GM19025 (cell line): ENCODE measurements at regions not wholly inside any gene's neighbourhood (a gene's known extent, or its start where the extent isn't known, plus 50 kb on each side); places are given as distances from the start of the nearest gene placed in this dataset.

Experiments used
- ATAC-seq: cut with Tn5 transposase; IDR thresholded peaks from one replicate; pipeline ENCODE4 v1.9.1; 2021; ENCODE audit warnings: mild to moderate bottlenecking, low read depth, moderate library complexity; ENCODE audit not compliant: unreplicated experiment

DNA sequence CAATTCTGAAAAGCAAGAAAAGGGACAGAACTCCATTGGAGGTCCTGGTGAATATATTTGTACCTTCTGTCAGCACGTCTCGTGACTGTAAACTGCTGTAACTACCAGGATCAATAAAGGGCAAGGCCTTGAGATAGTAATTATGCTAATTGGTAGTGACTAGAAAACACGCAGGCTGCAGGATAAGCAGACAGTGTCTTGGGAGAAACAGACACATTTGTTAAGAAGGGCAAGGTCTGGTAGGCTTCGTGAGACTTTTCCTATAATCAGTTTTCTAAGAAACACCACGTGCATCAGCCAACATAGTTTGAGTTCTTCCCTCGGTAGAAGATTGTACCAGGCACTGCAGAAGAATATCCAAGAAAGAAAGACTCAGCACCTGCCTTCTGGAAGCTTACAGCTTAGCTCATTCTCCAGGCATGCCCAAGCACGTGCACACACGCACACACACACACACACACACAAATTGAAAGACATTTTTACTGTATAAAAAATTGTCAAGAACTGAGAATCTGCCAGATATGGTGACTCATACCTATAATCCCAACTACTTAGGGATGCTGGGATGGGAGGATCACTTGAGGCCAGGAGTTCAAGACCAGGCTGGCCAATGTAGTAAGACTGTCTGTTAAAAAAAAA is 167.0 kb upstream of the SASH1 start:
- ATAC-seq, result no peak

DNA sequence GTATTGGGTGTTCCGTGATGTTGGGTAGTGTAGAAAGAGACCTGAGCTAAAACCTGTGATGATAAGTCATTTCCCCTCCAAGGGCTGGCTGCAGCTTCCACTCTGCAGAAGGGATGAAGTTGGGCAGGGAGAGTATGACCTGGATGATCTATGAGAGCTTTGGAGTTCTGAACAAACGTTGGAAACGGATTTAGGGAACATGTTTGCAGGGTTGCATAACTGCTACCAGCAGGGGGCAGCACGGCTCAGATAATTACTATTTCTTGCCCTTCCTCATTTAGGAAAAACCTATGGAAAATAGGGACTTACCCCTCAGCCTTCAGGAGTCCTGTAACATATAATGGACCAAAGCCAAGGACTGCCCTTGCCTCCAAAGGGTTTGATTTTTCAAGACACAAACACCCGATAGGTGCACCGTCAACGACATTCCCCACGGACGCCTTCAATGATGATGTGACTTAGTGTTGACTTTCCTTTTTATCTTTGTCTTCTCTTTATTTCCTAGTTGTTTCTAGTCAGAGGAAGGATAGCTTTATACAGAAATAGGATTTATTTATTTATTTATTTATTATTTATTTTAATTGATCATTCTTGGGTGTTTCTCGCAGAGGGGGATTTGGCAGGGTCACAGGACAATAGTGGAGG is 164.9 kb upstream of the SASH1 start:
- no peak for ATAC-seq

DNA sequence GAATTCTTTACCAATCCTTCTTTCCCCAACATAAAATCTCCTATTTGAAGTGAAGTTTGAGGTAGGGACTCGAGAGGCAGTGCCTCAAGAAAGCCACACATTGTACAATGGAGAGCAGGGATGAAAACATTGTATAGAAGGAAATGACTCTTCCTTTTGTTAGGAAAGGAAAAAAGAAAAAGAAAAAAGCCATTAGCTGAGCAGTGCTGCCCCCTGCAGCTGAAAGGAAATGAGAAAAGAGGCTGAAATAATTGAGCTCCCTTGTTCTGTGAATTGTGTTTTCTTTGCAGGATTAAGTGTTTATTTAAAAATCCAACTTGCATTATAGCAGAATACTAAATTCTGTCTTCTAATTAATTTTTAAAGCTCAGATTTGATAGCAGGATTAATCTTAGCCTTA is 162.9 kb upstream of the SASH1 start:
- ATAC-seq, result no peak

DNA sequence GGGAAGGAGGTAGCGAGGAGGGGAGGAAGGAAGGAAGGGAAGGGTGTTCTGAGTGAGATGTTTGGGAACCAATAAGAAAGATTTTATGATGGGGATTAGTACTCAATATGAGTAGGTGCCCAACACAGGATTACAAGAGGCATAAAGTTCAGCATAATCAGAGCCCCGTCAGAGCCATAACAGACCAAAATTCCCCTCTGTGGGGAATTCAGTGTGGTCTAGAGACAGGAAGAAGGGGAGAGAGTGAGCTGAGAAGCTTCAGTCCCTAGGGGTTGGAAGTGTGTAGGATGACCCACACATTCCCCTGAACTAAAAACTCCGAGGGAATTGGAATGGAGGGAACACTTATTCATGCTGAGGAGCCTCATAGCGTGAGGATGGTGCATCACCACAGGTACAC is 160.3 kb upstream of the SASH1 start:
- ATAC-seq, result no peak

DNA sequence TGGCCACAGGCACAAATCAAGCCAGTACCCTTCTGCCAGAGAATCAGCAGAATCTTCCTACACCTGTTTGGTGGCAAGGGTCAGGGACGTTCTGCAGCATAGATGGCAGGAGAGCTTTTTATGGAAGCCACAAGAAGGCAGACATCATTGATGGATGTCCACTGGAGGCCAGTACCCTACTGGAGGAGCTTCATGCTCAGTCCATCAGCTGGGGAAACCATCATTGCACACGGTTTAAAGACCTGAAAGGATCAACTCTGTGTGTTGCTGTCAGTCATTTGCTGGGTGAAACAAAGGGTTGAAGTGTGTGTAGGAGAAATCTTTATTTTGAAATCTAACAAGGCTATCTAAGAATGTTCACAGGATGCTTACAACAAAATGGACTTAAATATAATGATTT is 158.9 kb upstream of the SASH1 start:
- ATAC-seq, result no peak

DNA sequence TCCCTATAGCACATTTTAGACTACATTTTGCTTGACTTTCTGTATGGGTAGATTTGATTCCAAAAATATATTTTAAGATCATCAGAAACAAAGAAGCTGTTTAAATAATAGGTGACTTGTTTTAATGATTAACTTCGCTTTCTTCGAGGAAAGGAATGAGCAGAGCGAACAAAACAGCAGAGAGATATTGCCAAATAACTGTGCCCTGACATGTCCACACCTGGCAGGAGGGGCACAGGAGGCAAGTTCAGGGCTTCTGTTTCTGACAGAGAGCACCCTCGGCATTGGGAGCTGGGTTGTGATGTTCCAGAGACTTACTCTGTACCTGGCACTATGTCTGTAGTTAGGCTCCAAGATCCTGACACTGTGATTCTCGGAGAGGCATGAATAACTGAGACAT is 155.7 kb upstream of the SASH1 start:
- ATAC-seq, result no peak

DNA sequence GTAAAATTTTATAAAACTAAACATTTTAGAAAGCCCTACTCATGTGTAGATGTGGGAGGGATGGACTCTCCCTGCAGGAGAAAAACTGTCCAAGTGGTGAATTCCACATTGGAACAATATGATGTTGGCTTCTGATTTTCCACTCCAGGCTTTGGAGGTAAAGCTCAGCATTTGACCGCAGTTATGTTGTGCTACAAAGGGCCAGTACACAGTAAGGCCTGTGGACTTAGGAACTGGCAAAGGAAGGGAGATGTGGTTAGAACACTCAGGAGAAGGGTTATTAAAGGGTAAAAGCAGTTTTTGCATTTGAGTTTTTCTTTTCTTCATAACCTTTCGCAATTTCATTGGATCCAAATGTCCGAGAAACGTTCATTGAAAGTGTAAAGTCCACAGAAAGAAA is 150.3 kb upstream of the SASH1 start:
- no peak for ATAC-seq

DNA sequence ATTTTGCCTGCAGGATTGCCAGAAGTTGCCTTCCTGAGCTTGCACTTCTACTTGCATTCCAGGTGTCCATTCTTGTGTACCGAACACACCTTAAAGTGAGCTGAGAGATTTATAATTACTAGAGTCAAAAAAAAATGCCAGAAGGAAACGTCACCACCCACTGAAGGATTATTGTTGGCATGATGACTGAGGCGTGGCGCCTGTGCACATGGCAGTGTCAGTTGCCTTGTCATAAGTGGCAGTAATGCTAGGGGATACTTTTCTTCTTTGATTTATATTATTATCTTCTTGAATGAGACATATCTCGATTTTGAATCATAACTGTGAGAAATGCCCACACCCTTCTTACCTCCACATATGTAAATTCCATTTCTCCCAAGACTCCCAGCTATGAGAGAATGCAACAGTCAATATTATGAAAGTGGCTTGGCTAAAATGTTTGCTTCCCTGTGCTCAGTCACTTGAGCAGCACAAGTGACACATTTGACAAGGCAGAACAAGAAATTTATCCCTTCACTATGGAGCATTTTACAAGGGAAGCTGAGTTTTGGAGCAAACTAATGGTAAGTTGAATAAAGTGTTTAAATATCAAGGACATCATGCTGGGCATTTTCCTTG is 149.5 kb upstream of the SASH1 start:
- ATAC-seq, result no peak

DNA sequence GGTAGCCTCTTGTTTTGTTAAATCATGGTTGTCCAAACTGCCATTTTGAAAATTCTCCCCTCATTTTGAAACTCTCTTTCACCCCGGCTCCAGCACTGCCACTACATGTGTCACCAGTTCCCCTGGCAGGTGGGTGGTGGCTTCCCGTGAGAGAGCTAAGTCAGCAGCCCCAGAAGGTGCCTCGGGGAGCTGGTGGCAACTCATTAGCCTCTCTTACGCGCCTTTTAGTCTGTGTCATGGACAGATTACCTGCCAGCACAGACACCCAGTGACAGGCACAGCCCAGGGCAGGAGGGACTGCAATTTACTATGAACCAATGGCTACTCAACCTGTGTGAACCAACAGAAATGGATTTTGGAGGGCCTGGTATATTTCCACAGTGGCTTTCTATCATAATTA is 147.1 kb upstream of the SASH1 start:
- ATAC-seq, result no peak

DNA sequence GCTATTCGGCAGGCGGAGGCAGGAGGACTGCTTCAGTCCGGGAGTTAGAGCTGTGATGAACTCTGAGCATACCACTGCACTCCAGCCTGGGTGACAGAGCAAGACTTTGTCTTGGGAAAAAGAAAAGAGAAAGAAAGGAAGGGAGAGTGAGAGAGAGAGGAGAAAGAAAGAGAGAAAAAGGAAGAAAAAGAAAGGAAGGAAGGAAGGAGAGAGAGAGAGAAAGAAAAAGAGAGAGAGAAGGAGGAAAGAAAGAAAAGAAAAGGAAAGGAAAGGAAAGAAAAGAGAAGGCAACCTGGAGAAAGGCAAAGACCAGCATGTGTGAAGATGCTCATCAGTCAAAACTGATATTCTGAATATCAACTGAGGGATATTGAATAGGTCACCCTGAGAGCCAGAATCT is 143.1 kb upstream of the SASH1 start:
- no peak for ATAC-seq

DNA sequence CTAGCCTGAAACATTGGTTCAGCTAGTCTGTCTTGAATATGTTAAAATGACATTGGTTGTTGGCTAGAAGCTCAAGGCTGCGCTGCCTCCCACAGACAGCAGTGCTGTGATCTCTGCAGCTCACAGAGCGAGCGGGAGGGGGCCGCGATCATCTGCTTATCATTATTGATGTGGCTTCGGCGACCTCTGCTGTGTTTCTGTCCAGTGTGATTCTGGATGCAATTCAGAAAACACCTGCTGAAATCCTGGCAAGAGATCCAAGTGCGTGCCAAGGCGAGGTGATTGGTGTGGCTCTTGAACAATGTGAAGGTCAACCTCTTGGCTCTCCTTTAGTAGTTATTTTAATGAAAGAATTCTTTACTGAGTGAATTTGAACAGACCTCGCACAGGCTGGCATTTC is 142.3 kb upstream of the SASH1 start:
- no peak for ATAC-seq

DNA sequence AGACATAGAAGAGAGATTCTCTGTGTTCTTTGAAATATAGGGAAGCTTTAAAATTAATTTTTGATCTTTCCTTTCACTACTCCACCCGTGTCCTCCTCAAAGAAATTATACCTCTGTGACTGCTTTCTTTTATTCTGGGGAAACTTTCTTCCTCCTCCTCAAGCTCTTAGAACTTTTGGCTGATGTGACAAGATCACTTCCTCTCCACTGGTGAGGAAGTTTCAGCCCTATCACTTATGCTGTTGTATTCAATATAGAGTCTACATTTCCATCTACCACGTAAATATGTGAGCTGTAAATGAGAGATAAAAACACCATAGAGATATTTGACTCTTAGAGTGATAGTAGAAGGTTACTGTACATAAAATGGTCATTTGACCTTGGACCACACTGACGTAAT is 141.9 kb upstream of the SASH1 start:
- no peak for ATAC-seq

DNA sequence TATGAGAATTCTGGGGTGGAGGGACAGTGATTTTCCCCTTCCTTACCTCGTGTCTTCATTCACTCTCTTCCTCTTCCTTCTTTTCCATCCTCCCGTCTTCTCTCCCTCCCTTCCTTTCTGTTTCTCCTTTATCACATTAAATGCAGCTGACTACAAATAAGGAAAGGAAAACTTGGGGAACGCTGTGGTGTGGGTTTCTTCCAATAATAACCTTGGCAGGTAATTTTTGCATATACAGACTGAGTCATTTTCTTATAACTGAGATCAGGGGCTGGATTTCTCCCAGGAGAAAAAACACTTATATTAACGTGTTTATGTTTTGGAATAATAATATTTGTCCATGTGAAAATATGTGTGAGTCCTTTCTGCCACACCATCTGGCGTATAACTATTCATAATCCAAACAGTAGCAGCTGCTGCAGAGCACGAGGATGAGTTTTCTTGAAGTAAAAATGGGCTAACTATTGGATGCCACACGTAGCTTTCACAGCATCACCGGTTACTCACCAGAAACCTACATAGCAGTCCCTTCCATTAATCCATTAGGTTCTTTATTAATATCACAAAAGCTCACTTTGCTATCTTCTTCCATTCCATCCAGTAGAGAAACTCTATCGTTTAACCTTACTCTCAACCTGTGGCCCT is 139.2 kb upstream of the SASH1 start:
- no peak for ATAC-seq

DNA sequence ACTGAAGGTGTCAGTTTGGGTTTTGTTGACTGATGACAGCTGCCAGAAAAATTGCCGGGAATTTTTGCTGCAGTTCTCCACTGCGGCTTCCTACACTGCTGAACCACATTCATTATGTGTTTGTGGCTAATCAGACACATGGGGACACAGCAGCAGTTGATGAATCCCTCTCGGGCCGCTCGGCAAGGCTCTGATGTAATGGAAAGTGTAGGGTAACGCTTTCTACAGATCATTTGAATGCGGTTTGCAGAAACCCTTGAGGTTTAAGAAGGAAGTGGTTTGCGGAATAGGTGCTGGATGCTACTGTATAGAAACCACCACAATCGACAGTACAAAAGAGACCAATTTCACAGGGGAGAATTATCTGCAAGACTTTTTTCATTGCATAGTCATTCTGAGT is 138.7 kb upstream of the SASH1 start:
- peak; percentile 99 for ATAC-seq

DNA sequence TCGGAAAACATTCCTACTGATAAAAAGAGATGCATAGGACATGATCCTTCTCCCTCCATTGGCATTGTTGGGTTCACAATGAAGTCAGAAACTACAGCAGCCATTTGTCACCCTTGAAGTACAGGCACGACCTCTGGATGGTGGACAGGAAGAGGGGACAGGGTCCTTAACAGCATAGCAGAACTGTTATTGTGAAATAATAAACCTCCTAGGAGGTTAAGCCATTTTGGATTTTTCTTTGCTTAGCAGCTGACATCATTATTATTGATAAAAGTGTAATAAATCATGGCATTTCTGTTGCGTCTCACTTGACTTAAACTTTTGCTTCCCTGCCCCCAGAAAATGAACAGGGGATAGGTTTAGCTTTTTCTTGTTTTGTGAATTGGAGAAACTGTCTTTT is 134.3 kb upstream of the SASH1 start:
- ATAC-seq, result no peak

DNA sequence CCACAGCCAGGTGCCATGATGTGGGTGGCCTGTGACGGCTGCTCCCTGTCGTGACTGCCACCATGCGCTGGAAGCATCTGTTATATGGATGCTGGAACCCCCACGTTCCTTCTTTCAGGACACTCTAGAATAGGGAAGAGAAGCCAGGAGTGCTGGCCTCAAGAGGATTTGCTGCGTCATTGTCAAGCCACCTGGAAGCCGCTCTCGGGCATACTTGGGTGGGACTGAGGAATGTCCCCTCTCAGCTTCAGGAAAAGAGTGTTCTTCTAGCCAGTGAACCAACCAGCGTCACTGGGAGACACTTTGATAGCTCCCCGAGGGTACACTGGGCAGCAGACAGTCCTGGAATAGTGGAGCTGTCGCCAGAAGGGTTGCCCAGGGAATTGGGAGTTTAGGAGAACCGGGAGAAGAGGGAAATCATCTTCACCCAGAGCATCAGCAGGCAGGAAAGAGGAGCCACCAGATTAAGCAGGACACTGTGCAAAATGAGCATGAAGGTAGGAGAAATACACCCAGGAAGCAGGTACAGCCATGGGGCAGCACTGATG is 130.8 kb upstream of the SASH1 start:
- no peak for ATAC-seq

DNA sequence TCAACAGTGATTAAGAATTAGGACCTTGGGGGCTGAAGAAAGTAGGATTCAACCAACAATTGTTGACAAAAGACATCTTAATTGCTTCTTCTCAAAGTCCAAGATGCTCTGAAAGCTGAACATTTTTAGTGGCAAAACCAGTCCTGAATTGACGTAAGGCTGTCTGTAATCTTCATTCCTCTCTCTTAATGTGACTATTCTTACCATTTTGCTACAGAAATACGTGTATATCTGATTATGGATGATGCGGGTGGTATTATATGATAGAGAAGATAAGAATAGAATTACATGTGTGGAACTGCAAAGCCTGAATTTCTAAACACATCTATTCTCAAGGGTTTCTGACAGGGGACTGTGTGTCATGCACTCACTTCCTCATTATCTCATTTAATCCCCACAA is 130.3 kb upstream of the SASH1 start:
- no peak for ATAC-seq

DNA sequence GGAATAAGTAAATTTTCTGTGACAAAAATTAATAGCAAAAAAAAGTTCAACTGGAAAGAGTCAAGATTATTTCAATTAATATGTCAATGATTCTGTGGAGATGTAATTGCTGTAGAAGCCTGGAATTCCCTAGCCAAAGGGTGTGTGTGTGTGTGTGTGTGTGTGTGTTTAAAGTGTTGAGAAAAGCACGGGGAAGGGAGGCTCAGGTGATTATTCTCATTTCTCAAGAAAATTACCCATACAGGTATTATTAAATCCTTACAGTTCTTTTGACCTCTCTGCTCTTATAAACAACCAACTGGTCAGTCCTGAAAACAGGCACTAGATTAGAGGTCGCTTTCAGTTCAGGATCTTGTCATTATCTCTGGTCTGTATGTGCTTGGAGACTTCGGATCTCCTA is 129.3 kb upstream of the SASH1 start:
- no peak for ATAC-seq

DNA sequence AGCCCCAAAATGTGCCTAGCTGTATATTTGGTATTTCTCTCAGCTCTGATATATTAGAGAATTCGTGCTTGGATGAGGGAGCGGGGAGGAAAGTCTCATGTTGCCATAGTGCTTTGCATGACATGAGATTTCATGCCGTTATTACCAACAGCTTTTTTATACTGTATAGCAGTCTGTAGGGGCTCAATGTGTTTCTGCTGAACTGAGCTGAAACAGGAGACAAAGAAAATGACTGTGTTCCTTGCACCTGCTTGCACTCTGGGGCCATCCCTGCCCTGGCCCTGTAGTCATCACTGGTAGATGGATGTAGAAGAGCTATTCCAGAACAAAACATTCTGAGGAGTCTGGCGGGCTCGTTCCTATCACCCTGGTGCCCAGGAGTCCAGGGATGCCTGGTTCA is 128.0 kb upstream of the SASH1 start:
- ATAC-seq, result no peak

DNA sequence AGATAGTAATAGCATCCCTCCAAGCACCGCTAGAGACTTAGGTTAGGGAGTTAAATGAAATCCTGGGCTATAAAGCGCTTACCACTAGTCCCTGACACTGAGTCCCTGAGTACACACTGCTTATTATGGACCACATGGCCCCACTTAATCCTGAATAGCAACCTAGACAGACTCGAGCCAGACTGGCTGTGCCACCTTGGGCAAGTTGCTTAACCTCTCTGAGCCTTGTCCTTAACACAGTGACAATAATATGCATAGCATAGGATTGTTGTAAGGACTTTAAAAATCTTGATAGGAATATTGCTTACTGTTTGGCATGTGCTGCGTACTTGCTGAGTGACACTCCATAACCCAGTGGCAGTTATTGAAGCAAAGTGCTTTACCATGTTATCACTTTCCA is 125.6 kb upstream of the SASH1 start:
- no peak for ATAC-seq

DNA sequence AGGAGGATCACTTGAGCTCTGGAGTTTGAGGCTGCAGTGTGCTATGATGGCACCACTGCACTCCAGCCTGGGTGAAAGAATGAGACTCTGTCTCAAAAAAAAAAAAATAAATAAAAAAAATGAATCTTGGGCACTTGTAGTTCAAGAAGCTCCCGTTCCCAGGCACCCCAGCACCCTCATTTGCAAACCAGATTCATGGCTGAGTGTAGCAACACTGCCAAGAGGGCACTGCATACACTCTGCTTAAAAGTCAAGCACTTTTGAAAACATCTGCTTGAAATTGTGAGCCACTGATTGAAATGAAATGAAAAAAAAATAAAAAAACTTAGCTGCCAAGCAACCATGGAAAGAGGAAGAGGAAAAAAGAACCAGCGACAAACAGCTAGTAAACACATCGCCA is 124.7 kb upstream of the SASH1 start:
- ATAC-seq, result no peak
